K562 (cell line): ENCODE measurements at regions not wholly inside any gene's neighbourhood (a gene's known extent, or its start where the extent isn't known, plus 50 kb on each side); places are given as distances from the start of the nearest gene placed in this dataset.

ENCODE experiments used
- ATAC-seq: fragments of 200-7000 bp; cut with Tn5 transposase; 3 replicates; pipeline ENCODE4 v1.9.1; 2020; ENCODE audit warnings: moderate library complexity
- BruUV-seq: library from RNA; stranded (reverse); fragments of 400-500 nt; replicated peaks from 2 replicates; lab custom pipeline; 2021; lab: Mats Ljungman, UMichigan
- CTCF ChIA-PET: fragments of 300-600 bp; formaldehyde crosslinking; extraction: SDS; loops from one replicate; lab custom pipeline; 2021; ENCODE audit warnings: low intra/inter-chr PET ratio; lab: Yijun Ruan, JAX
- POLR2A ChIA-PET: fragments of 300-600, 350-650 bp; sonication (Branson Sonifier 250); formaldehyde crosslinking; extraction: SDS; loops from one replicate; lab custom pipeline; 2021; ENCODE audit warnings: antibody characterized with exemption, inconsistent platforms; lab: Yijun Ruan, JAX
- DNase-seq, 4 experiments: peaks; one replicate each; pipeline versions ENCODE4 v3.0.0 to v3.0.0-alpha.2; 2011 to 2018; ENCODE audit warnings: low spot score in 3 of 4, mixed read lengths in 3 of 4; ENCODE audit errors: extremely low read depth in 1 of 4
- FAIRE-seq: peaks from 2 replicates; lab custom pipeline; 2011; peaks lifted over from hg19 to GRCh38; lab: Jason Lieb, UNC
- H2AFZ ChIP-seq: 2 replicates; pipeline ENCODE4 v1.6.0; 2011; ENCODE audit warnings: low read depth, low read length, control low read depth, inconsistent platforms
- H3K27ac ChIP-seq: fragments of 200-600 bp; 3 replicates; pipeline ENCODE4 v1.8.0; 2011; ENCODE audit warnings: low read depth, mild to moderate bottlenecking, control low read depth, inconsistent platforms, low read length, moderate library complexity, mixed read lengths; ENCODE audit errors: extremely low read depth
- H3K27me3 ChIP-seq, 2 experiments: fragments of 300-600 bp in 1 of 2; 2 replicates in 1 of 2; 3 replicates in 1 of 2; pipeline versions ENCODE4 v1.6.0 to v1.8.0; 2011; ENCODE audit warnings: inconsistent platforms in 2 of 2, low read length in 2 of 2, mild to moderate bottlenecking in 1 of 2, mixed read lengths in 1 of 2, moderate library complexity in 1 of 2; ENCODE audit not compliant: control insufficient read depth in 2 of 2, insufficient read depth in 2 of 2
- H3K36me3 ChIP-seq: fragments of 300-600 bp; 3 replicates; pipeline ENCODE4 v1.8.0; 2011; ENCODE audit warnings: mild to moderate bottlenecking, low read length, inconsistent platforms; ENCODE audit not compliant: control insufficient read depth, insufficient read depth
- H3K4me1 ChIP-seq, 2 experiments: fragments of 200-600 bp in 1 of 2; replicated peaks in 1 of 2; 2 replicates in 1 of 2; 3 replicates in 1 of 2; pipeline versions ENCODE4 v1.5.1 to v1.8.0; 2011; ENCODE audit warnings: inconsistent platforms in 2 of 2, low read length in 2 of 2, mild to moderate bottlenecking in 1 of 2, mixed read lengths in 1 of 2, moderate library complexity in 1 of 2; ENCODE audit not compliant: control insufficient read depth in 2 of 2, insufficient read depth in 2 of 2
- H3K4me2 ChIP-seq: 2 replicates; pipeline ENCODE4 v1.6.1; 2011; ENCODE audit warnings: low read length, control low read depth, inconsistent platforms, mixed read lengths; ENCODE audit not compliant: insufficient read depth
- H3K4me3 ChIP-seq: fragments of 200-600 bp; sonication (generic), shearing (Covaris generic); 2 replicates; pipeline ENCODE4 v1.5.1; 2016; ENCODE audit warnings: control low read depth, inconsistent platforms
- H3K79me2 ChIP-seq: fragments of 200-600 bp; 3 replicates; pipeline ENCODE4 v1.8.0; 2011; ENCODE audit warnings: low read length, inconsistent platforms; ENCODE audit not compliant: control insufficient read depth, insufficient read depth
- H3K9ac ChIP-seq, 2 experiments: 2 replicates each; pipeline versions ENCODE4 v1.6.0 to v1.6.1; 2011; ENCODE audit warnings: low read depth in 2 of 2, low read length in 2 of 2, control low read depth in 1 of 2, inconsistent platforms in 1 of 2, mild to moderate bottlenecking in 1 of 2, mixed read lengths in 1 of 2; ENCODE audit not compliant: insufficient read depth in 1 of 2
- H3K9me1 ChIP-seq: one replicate; pipeline ENCODE4 v1.6.0; 2011; ENCODE audit warnings: inconsistent platforms, mild to moderate bottlenecking, low read length, moderate library complexity; ENCODE audit not compliant: control insufficient read depth, insufficient read depth
- H3K9me3 ChIP-seq: replicated peaks from 2 replicates; pipeline ENCODE4 v1.5.1; 2011; ENCODE audit warnings: low read depth, low read length, inconsistent platforms; ENCODE audit not compliant: control insufficient read depth, insufficient read depth
- H4K20me1 ChIP-seq: replicated peaks from 2 replicates; pipeline ENCODE4 v1.6.1; 2011; ENCODE audit warnings: low read length, inconsistent platforms, mixed read lengths; ENCODE audit not compliant: control insufficient read depth, insufficient read depth
- ATF1 ChIP-seq, 2 experiments: fragments of 450-650 bp in 1 of 2; IDR thresholded peaks; 2 replicates each; pipeline ENCODE4 v1.6.1; 2016; ENCODE audit warnings: missing compliant biosample characterization in 1 of 2, missing genetic modification characterization in 1 of 2
- CBX5 ChIP-seq: IDR thresholded peaks from 2 replicates; pipeline ENCODE4 v1.6.1; 2014; ENCODE audit warnings: low read depth, borderline replicate concordance
- ETV1 ChIP-seq: fragments of 450-650 bp; conservative IDR thresholded peaks from 2 replicates; pipeline ENCODE4 v1.6.1; 2016; ENCODE audit warnings: missing genetic modification characterization, control low read depth, low read depth, missing compliant biosample characterization
- HINFP ChIP-seq: fragments of 450-650 bp; conservative IDR thresholded peaks from 2 replicates; pipeline ENCODE4 v1.6.1; 2016; ENCODE audit warnings: missing genetic modification characterization, low read depth, mild to moderate bottlenecking, control low read depth, missing compliant biosample characterization
- RFX1 ChIP-seq: fragments of 450-650 bp; IDR thresholded peaks from 2 replicates; pipeline ENCODE4 v1.6.1; 2016; ENCODE audit warnings: mild to moderate bottlenecking, moderate library complexity
- WGBS: fragments of 100-300 bp; shearing (Covaris generic); methylation state at CpG from one replicate; pipeline ENCODE4 v1.1.6; 2016; ENCODE audit warnings: low coverage, mixed read lengths; ENCODE audit not compliant: insufficient coverage; ENCODE audit errors: missing lambda C conversion rate; 5-methylcytosine and 5-hydroxymethylcytosine counted together
- in situ Hi-C: fragments of 300-500 bp; cut with MboI; formaldehyde crosslinking; loops from 4 replicates; pipeline ENCODE4 v1.15.0; 2018; ENCODE audit warnings: inconsistent platforms, mixed read lengths
- intact Hi-C: fragments of 100-400 bp; cut with micrococcal nuclease; formaldehyde crosslinking; loops from 2 replicates; pipeline ENCODE4 v1.14.2; 2022

- CTCF ChIA-PET: no interaction called here
- peaks cover 0 to 4% of the 10 kb centered on the region in 2 experiments; a peak in 1 of 5 replicates for H3K27me3 ChIP-seq
- H3K4me3 ChIP-seq: no peak overlapping the region
- TF ChIP-seq CBX5 (no peak), HINFP (tag) (no peak), ETV1 (tag) (no peak), RFX1 (no peak), ATF1 (CRISPR knock-in tag; IDR thresholded peaks at IDR 0.05) (no peak), ATF1 (tag; IDR thresholded peaks at IDR 0.05) (no peak)
- TF ChIP-seq, all 486 proteins: peak for 0
- POLR2A ChIA-PET: interaction anchor here (0.6 to 1.5 kb wide), 2 partner anchors 18 to 148 kb away, joined by 3 to 6 read pairs; no protein-coding TSS in a partner anchor
- Histone ChIP-seq H3K27ac (no peak overlapping the region), H3K36me3 (no peaks in the 10 kb centered on the region), H3K4me1 (no peaks in the 10 kb centered on the region), H3K9ac (no peak overlapping the region), H3K4me2 (no peak overlapping the region), H2AFZ (no peak overlapping the region), H3K9me3 (no peaks in the 10 kb centered on the region), H3K9me1 (no peaks in the 10 kb centered on the region), H4K20me1 (no peaks in the 10 kb centered on the region), H3K79me2 (no peaks in the 10 kb centered on the region)
- no peak for ATAC-seq
- intact Hi-C loops: no loop called here
- WGBS: 0% methylated on average over 5 of the region's 5 CpGs
- in situ Hi-C loops: no loop called here
- BruUV-seq: no TSS peak
- no peak for DNase-seq
- no peak for FAIRE-seq
Measured at GRCh38 chr16:25493136-25493811, 198.5 kb upstream of the HS3ST4 start.
